Activated CD4-positive, alpha-beta T cell treated with anti-CD3 and anti-CD28 coated beads, Interleukin-2, amount 10 ng/mL, durations not matched to agents 24 days and 14 days (primary cell): ENCODE measurements at regions not wholly inside any gene's neighbourhood (a gene's known extent, or its start where the extent isn't known, plus 50 kb on each side); places are given as distances from the start of the nearest gene placed in this dataset.

Experiments used
- DNase-seq: peaks from one replicate; pipeline ENCODE4 v3.0.0; 2022
- H3K27ac Mint-ChIP-seq: one replicate; pipeline ENCODE4 v1.8.0; 2022; ENCODE audit warnings: mild to moderate bottlenecking, mixed read lengths
- H3K27me3 Mint-ChIP-seq: one replicate; pipeline ENCODE4 v1.8.0; 2022; ENCODE audit warnings: mixed read lengths
- H3K36me3 Mint-ChIP-seq: one replicate; pipeline ENCODE4 v1.8.0; 2022; ENCODE audit warnings: low read depth, mild to moderate bottlenecking, mixed read lengths
- H3K4me1 Mint-ChIP-seq: one replicate; pipeline ENCODE4 v1.8.0; 2021; ENCODE audit warnings: mixed read lengths
- H3K4me3 Mint-ChIP-seq: one replicate; pipeline ENCODE4 v1.8.0; 2022; ENCODE audit warnings: mild to moderate bottlenecking, moderate library complexity, mixed read lengths
- H3K9me3 Mint-ChIP-seq: one replicate; pipeline ENCODE4 v1.8.0; 2021; ENCODE audit warnings: mixed read lengths
- intact Hi-C: fragments of 100-400 bp; cut with micrococcal nuclease; formaldehyde crosslinking; loops from one replicate; pipeline ENCODE4 v1.15.1; 2023

DNA sequence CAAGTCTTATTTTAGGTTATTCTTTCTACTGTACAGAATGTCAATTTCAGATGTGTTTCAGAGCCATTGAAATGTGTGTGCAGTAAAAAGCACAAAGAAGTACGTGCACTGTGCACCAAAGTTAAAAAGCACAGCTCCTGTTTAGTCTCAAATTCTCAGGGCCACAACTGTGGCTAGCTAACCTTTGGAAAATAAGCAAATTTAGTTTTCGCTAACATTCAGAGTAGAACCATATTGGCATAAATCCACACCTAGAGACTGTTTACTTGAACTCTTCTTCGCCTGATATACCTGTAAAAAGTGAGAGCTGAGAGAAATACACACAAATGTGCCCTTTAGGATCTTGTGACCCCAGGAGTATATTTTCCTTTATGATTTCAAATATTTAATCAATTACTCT, 353.9 kb downstream of the TFEC start:
- intact Hi-C loops, result no loop called here
- Mint-ChIP-seq H3K27ac (no peak overlapping the region), H3K36me3 (no peaks in the 10 kb centered on the region), H3K9me3 (no peaks in the 10 kb centered on the region), H3K4me3 (no peak overlapping the region), H3K27me3 (no peaks in the 10 kb centered on the region), H3K4me1 (no peaks in the 10 kb centered on the region)
- DNase-seq, result no peak

DNA sequence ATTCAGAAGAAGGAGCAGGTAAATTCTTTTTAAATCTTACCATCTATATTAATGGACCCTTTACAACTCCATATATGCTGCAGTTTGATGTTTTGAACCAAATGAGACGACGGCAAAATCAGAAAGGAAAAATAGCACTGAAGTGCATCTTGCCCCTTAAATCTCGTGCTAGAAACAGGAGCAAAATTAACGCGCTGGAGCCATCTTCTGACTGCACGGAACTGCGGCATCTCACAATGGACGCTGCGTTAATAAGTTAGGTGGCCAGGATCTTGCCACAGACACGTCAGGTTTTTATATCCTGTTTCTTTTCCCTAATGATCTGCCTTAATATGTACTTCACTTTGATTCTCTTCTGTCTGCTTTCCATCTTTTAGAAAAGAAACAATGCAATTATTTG, 354.5 kb downstream of the TFEC start:
- H3K4me3 Mint-ChIP-seq, result no peak overlapping the region
- H3K27me3 Mint-ChIP-seq, result no peaks in the 10 kb centered on the region
- H3K9me3 Mint-ChIP-seq, result no peaks in the 10 kb centered on the region
- no peak for DNase-seq
- H3K27ac Mint-ChIP-seq, result no peak overlapping the region
- H3K4me1 Mint-ChIP-seq, result no peaks in the 10 kb centered on the region
- intact Hi-C loops, result no loop called here
- no peaks in the 10 kb centered on the region for H3K36me3 Mint-ChIP-seq

- Mint-ChIP-seq H3K4me3 (no peak overlapping the region), H3K27ac (no peak overlapping the region), H3K36me3 (no peaks in the 10 kb centered on the region), H3K27me3 (no peaks in the 10 kb centered on the region), H3K9me3 (no peaks in the 10 kb centered on the region), H3K4me1 (no peaks in the 10 kb centered on the region)
- DNase-seq, result no peak
- intact Hi-C loops, result no loop called here
These were observed 356.0 kb downstream of the TFEC start for GRCh38 chr7:115674467-115675024.

GRCh38 chr7:115672024-115672423, 358.5 kb downstream of the TFEC start:
- DNase-seq, result no peak
- H3K4me3 Mint-ChIP-seq, result no peak overlapping the region
- H3K36me3 Mint-ChIP-seq, result no peaks in the 10 kb centered on the region
- intact Hi-C loops, result no loop called here
- no peaks in the 10 kb centered on the region for H3K9me3 Mint-ChIP-seq
- H3K4me1 Mint-ChIP-seq, result no peaks in the 10 kb centered on the region
- no peak overlapping the region for H3K27ac Mint-ChIP-seq
- H3K27me3 Mint-ChIP-seq, result no peaks in the 10 kb centered on the region

DNA sequence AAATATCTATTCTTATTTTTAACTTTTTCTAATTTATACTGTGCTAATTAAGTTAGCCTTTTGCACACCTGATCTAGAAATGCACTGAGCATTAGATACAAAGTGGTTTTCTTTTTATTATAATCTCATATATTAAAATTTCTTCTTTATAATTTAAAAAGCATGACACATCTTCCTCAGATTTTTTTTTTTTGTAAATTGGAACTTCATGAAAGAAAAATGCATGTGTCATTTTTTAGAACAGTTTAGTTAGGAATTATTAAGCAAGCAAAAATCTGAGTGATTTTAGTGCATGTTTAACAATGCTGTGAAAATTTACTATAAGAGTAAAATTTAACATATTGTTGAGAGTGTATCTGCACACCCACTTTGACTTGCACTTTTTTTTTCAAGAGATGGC, 367.9 kb downstream of the TFEC start:
- H3K9me3 Mint-ChIP-seq, result no peaks in the 10 kb centered on the region
- no peaks in the 10 kb centered on the region for H3K4me1 Mint-ChIP-seq
- no peak for DNase-seq
- no peak overlapping the region for H3K4me3 Mint-ChIP-seq
- no peak overlapping the region for H3K27ac Mint-ChIP-seq
- no peaks in the 10 kb centered on the region for H3K27me3 Mint-ChIP-seq
- intact Hi-C loops, result no loop called here
- no peaks in the 10 kb centered on the region for H3K36me3 Mint-ChIP-seq

DNA sequence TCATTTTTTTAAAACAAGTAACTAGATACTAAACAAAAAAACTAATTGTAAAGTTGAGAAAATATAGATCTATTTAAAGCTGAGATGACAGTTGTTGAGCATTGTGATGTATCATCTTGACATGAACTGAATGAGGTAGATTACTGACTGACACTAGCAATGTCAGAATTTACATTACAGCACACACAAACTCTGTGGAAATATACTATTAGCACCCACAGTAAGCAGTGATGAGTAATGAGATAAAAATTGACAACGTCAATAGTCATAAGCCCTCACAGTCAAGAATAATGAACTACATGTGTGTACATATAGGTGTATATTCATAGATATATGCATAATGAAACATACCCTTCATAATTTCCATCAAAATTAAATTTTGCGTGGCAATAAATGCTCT, 368.4 kb downstream of the TFEC start:
- DNase-seq, result no peak
- H3K36me3 Mint-ChIP-seq, result no peaks in the 10 kb centered on the region
- H3K27ac Mint-ChIP-seq, result no peak overlapping the region
- intact Hi-C loops, result no loop called here
- H3K4me3 Mint-ChIP-seq, result no peak overlapping the region
- H3K9me3 Mint-ChIP-seq, result no peaks in the 10 kb centered on the region
- H3K4me1 Mint-ChIP-seq, result no peaks in the 10 kb centered on the region
- H3K27me3 Mint-ChIP-seq, result no peaks in the 10 kb centered on the region

DNA sequence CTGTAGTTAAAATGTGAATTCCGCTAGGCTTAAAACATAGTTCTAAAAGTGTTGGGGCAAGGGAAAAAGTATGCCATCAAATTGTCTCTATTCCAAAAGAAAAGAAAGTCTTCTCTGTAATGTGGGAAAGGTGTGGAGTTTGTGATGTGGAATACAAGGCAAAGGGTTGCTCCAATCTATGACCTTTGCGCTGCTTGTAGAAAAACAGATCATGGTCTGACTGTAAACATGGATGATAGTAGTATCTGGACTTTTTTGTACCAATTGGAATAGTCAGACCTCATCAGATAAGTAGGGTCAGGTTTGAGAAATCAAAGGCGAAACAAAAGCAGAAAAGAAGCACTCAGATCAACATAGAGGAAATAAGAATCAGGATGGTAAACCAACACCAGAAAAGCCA, 372.3 kb downstream of the TFEC start:
- Mint-ChIP-seq H3K4me3 (no peak overlapping the region), H3K36me3 (no peaks in the 10 kb centered on the region), H3K9me3 (no peaks in the 10 kb centered on the region), H3K27ac (no peak overlapping the region), H3K4me1 (no peaks in the 10 kb centered on the region), H3K27me3 (no peaks in the 10 kb centered on the region)
- intact Hi-C loops, result no loop called here
- no peak for DNase-seq

GRCh38 chr7:115654384-115655214, 376.0 kb downstream of the TFEC start:
- no peak overlapping the region for H3K27ac Mint-ChIP-seq

GRCh38 chr7:115649429-115649828, 381.1 kb downstream of the TFEC start:
- no peaks in the 10 kb centered on the region for H3K27me3 Mint-ChIP-seq
- no peak overlapping the region for H3K4me3 Mint-ChIP-seq
- intact Hi-C loops, result no loop called here
- no peaks in the 10 kb centered on the region for H3K4me1 Mint-ChIP-seq
- no peaks in the 10 kb centered on the region for H3K36me3 Mint-ChIP-seq
- no peak overlapping the region for H3K27ac Mint-ChIP-seq
- DNase-seq, result no peak
- no peaks in the 10 kb centered on the region for H3K9me3 Mint-ChIP-seq

More at GRCh38 chr7:115654384-115655214, 376.0 kb downstream of the TFEC start:
- intact Hi-C loops, result no loop called here
- Mint-ChIP-seq H3K4me3 (no peak overlapping the region), H3K27me3 (no peaks in the 10 kb centered on the region), H3K9me3 (no peaks in the 10 kb centered on the region), H3K4me1 (no peaks in the 10 kb centered on the region), H3K36me3 (no peaks in the 10 kb centered on the region)
- DNase-seq, result no peak

DNA sequence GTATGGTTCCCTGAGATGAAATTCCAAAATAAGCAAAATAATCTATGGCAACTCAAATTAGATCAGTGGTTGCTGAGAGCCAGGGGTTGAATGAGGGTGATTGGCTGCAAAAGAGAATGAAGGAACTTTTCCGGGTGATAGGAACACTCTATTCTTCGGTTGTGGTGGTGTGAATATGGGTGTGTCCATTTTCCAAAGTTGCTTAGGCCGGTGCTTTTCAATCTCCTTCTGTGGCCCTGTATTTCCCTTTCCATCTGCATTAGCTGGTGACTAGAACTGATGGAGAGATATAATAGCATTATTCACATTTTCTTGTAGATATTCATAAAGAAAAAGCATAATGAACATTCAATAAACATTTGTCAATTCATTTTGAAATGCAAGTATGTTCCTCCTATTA, 382.9 kb downstream of the TFEC start:
- intact Hi-C loops, result no loop called here
- no peak for DNase-seq

DNA sequence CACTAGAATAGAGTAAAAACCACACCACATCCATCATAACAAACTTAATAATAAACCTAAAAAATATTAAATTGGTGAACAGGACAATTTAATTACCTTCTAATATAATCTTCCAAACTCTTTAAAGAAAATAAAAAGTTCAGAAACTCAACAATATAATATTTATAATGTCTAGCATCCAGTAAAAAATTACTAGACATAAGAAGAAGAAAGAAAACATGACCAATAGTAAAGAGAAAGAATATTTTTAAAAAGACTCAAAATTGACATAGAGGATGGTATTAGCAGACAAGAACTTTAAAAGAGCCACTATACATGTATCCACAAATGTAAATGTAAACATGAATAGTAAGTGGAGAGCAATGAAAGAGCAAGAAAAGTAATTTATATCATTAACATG, 388.4 kb downstream of the TFEC start:
- intact Hi-C loops, result no loop called here
- Mint-ChIP-seq H3K36me3 (no peaks in the 10 kb centered on the region), H3K27ac (no peak overlapping the region), H3K9me3 (no peaks in the 10 kb centered on the region), H3K4me1 (no peaks in the 10 kb centered on the region), H3K27me3 (no peaks in the 10 kb centered on the region), H3K4me3 (no peak overlapping the region)
- DNase-seq, result no peak

More for the DNA sequence above, 382.9 kb downstream of the TFEC start:
- H3K9me3 Mint-ChIP-seq, result no peaks in the 10 kb centered on the region
- H3K4me3 Mint-ChIP-seq, result no peak overlapping the region
- no peaks in the 10 kb centered on the region for H3K4me1 Mint-ChIP-seq
- H3K27me3 Mint-ChIP-seq, result no peaks in the 10 kb centered on the region
- no peak overlapping the region for H3K27ac Mint-ChIP-seq
- H3K36me3 Mint-ChIP-seq, result no peaks in the 10 kb centered on the region

- no peak overlapping the region for H3K4me3 Mint-ChIP-seq
- DNase-seq, result no peak
- intact Hi-C loops, result no loop called here
- no peaks in the 10 kb centered on the region for H3K9me3 Mint-ChIP-seq
- no peak overlapping the region for H3K27ac Mint-ChIP-seq
- H3K4me1 Mint-ChIP-seq, result no peaks in the 10 kb centered on the region
- H3K36me3 Mint-ChIP-seq, result no peaks in the 10 kb centered on the region
- no peaks in the 10 kb centered on the region for H3K27me3 Mint-ChIP-seq
These were observed 391.7 kb downstream of the TFEC start for GRCh38 chr7:115638853-115639252.

- Mint-ChIP-seq H3K27me3 (no peaks in the 10 kb centered on the region), H3K36me3 (no peaks in the 10 kb centered on the region), H3K4me1 (no peaks in the 10 kb centered on the region), H3K27ac (no peak overlapping the region), H3K4me3 (no peak overlapping the region), H3K9me3 (no peaks in the 10 kb centered on the region)
- intact Hi-C loops, result loop anchor here (1.0 kb wide), 1 partner anchor 18 kb away; no protein-coding TSS in a partner anchor
- no peak for DNase-seq
These were observed 393.4 kb downstream of the TFEC start for GRCh38 chr7:115637128-115637527.

GRCh38 chr7:115635876-115636275, 394.7 kb downstream of the TFEC start:
- DNase-seq, result no peak
- Mint-ChIP-seq H3K27me3 (no peaks in the 10 kb centered on the region), H3K27ac (no peak overlapping the region), H3K36me3 (no peaks in the 10 kb centered on the region), H3K9me3 (no peaks in the 10 kb centered on the region), H3K4me3 (no peak overlapping the region), H3K4me1 (no peaks in the 10 kb centered on the region)
- intact Hi-C loops, result no loop called here

GRCh38 chr7:115635376-115635775, 395.2 kb downstream of the TFEC start:
- intact Hi-C loops, result no loop called here
- Mint-ChIP-seq H3K27me3 (no peaks in the 10 kb centered on the region), H3K36me3 (no peaks in the 10 kb centered on the region), H3K4me3 (no peak overlapping the region), H3K9me3 (no peaks in the 10 kb centered on the region), H3K27ac (no peak overlapping the region), H3K4me1 (no peaks in the 10 kb centered on the region)
- no peak for DNase-seq
